Hepatocyte (in vitro differentiated cells): ENCODE measurements at regions not wholly inside any gene's neighbourhood (a gene's known extent, or its start where the extent isn't known, plus 50 kb on each side); places are given as distances from the start of the nearest gene placed in this dataset.
A peak's percentile ranks its signal among the peaks of the same experiment; 100 is the strongest.
"Not testable (repeated sequence)": the region's sequence is repeated elsewhere in the genome, so short reads cannot be mapped to it uniquely, and the experiment has no call there.

ENCODE experiments used
- DNase-seq: peaks from one replicate; pipeline ENCODE4 v3.0.0-alpha.2; 2016; ENCODE audit warnings: low spot score
- H2AFZ ChIP-seq: fragments of 200-600 bp; sonication (generic); 2 replicates; pipeline ENCODE4 v1.6.0; 2016; ENCODE audit warnings: antibody characterized with exemption, mild to moderate bottlenecking
- H3K27ac ChIP-seq: fragments of 200-600 bp; sonication (generic); 2 replicates; pipeline ENCODE4 v1.5.1; 2016; ENCODE audit warnings: mild to moderate bottlenecking
- H3K27me3 ChIP-seq: fragments of 200-600 bp; sonication (generic); 2 replicates; pipeline ENCODE4 v1.6.1; 2016
- H3K36me3 ChIP-seq: fragments of 200-600 bp; sonication (generic); replicated peaks from 2 replicates; pipeline ENCODE4 v1.5.1; 2016; ENCODE audit warnings: low read depth; ENCODE audit not compliant: insufficient read depth
- H3K4me1 ChIP-seq: fragments of 200-600 bp; sonication (generic); 2 replicates; pipeline ENCODE4 v1.5.1; 2016; ENCODE audit warnings: mild to moderate bottlenecking, moderate library complexity; ENCODE audit not compliant: insufficient read depth
- H3K4me2 ChIP-seq: fragments of 200-600 bp; sonication (generic); 2 replicates; pipeline ENCODE4 v1.6.0; 2016
- H3K4me3 ChIP-seq: fragments of 200-600 bp; sonication (generic); 2 replicates; pipeline ENCODE4 v1.5.1; 2016; ENCODE audit warnings: mild to moderate bottlenecking
- H3K79me2 ChIP-seq: fragments of 200-600 bp; sonication (generic); 2 replicates; pipeline ENCODE4 v1.6.0; 2017; ENCODE audit warnings: mild to moderate bottlenecking
- H3K9me2 ChIP-seq: fragments of 200-600 bp; sonication (generic); replicated peaks from 2 replicates; pipeline ENCODE4 v1.6.0; 2017; ENCODE audit warnings: mild to moderate bottlenecking; ENCODE audit not compliant: insufficient read depth
- H3K9me3 ChIP-seq: fragments of 200-600 bp; sonication (generic); 2 replicates; pipeline ENCODE4 v1.5.1; 2016; ENCODE audit warnings: low read depth, mild to moderate bottlenecking
- H4K20me1 ChIP-seq: fragments of 200-600 bp; sonication (generic); 2 replicates; pipeline ENCODE4 v1.6.0; 2016; ENCODE audit warnings: mild to moderate bottlenecking; ENCODE audit not compliant: insufficient read depth, poor library complexity, severe bottlenecking
- CTCF ChIP-seq: fragments of 200-600 bp; sonication (generic); IDR thresholded peaks from 2 replicates; pipeline ENCODE4 v1.5.1; 2016; ENCODE audit warnings: antibody characterized with exemption, mild to moderate bottlenecking; ENCODE audit not compliant: poor library complexity
- EZH2 ChIP-seq: fragments of 200-600 bp; sonication (generic); IDR thresholded peaks from 2 replicates; pipeline ENCODE4 v1.6.1; 2016; ENCODE audit warnings: antibody characterized with exemption, mild to moderate bottlenecking, borderline replicate concordance
- EZH2phosphoT487 ChIP-seq: fragments of 200-600 bp; sonication (generic); IDR thresholded peaks from one replicate; pipeline ENCODE4 v1.6.1; 2018; ENCODE audit warnings: antibody characterized with exemption, mild to moderate bottlenecking, low read depth, moderate library complexity; ENCODE audit not compliant: unreplicated experiment, severe bottlenecking
- WGBS: methylation state at CpG from one replicate; pipeline ENCODE4 v1.1.6; 2016; ENCODE audit warnings: low lambda C conversion rate; ENCODE audit errors: missing lambda C conversion rate; 5-methylcytosine and 5-hydroxymethylcytosine counted together

GRCh38 chrX:109077788-109078187, 341.4 kb upstream of the IRS4 start:
- 58% methylated on average over 1 of the region's 1 CpG for WGBS

GRCh38 chrX:109054181-109054581, 317.8 kb upstream of the IRS4 start:
- H3K4me2 ChIP-seq, H3K4me1 ChIP-seq, H3K27ac ChIP-seq, H3K79me2 ChIP-seq, H3K9me3 ChIP-seq, H3K36me3 ChIP-seq, H3K4me3 ChIP-seq, H3K27me3 ChIP-seq, H3K9me2 ChIP-seq, H4K20me1 ChIP-seq, H2AFZ ChIP-seq: not testable (repeated sequence)
- peak; percentile 8 for DNase-seq
- 83% methylated on average over 18 of the region's 27 CpGs for WGBS

More at GRCh38 chrX:109077788-109078187, 341.4 kb upstream of the IRS4 start:
- Histone ChIP-seq H3K4me1 (no peaks in the 10 kb centered on the region), H3K27ac (no peak overlapping the region), H3K4me3 (no peak overlapping the region), H3K27me3 (no peaks in the 10 kb centered on the region), H3K4me2 (no peak overlapping the region), H3K36me3 (no peaks in the 10 kb centered on the region), H3K9me3 (peaks cover 5% of the 10 kb centered on the region), H3K9me2 (no peaks in the 10 kb centered on the region), H2AFZ (no peak overlapping the region), H4K20me1 (no peaks in the 10 kb centered on the region), H3K79me2 (no peaks in the 10 kb centered on the region)
- TF ChIP-seq EZH2 (no peak), CTCF (no peak), EZH2phosphoT487 (no peak)
- no peak for DNase-seq

GRCh38 chrX:109049903-109050302, 313.5 kb upstream of the IRS4 start:
- no peak overlapping the region for H3K27ac ChIP-seq
- H3K79me2 ChIP-seq: no peaks in the 10 kb centered on the region
- H3K9me3 ChIP-seq: no peaks in the 10 kb centered on the region
- H3K4me2 ChIP-seq: no peak overlapping the region
- H4K20me1 ChIP-seq: no peaks in the 10 kb centered on the region
- DNase-seq: no peak
- WGBS: 41% methylated on average over 2 of the region's 2 CpGs
- no peaks in the 10 kb centered on the region for H3K27me3 ChIP-seq
- TF ChIP-seq CTCF (peak; percentile 21), EZH2phosphoT487 (no peak)
- no peak overlapping the region for H2AFZ ChIP-seq
- H3K36me3 ChIP-seq: no peaks in the 10 kb centered on the region
- no peak overlapping the region for H3K4me3 ChIP-seq
- no peaks in the 10 kb centered on the region for H3K9me2 ChIP-seq
- H3K4me1 ChIP-seq: no peaks in the 10 kb centered on the region

- Histone ChIP-seq H3K4me2 (no peak overlapping the region), H3K36me3 (no peaks in the 10 kb centered on the region), H3K4me1 (no peaks in the 10 kb centered on the region), H3K79me2 (no peaks in the 10 kb centered on the region), H3K27me3 (no peaks in the 10 kb centered on the region), H3K27ac (no peak overlapping the region), H3K9me3 (no peaks in the 10 kb centered on the region), H2AFZ (no peak overlapping the region), H3K9me2 (no peaks in the 10 kb centered on the region), H3K4me3 (no peak overlapping the region), H4K20me1 (no peaks in the 10 kb centered on the region)
- TF ChIP-seq CTCF (no peak), EZH2phosphoT487 (no peak), EZH2 (no peak)
- WGBS: 20% methylated on average over 2 of the region's 2 CpGs
- DNase-seq: no peak
Measured at GRCh38 chrX:109049416-109049815, 313.1 kb upstream of the IRS4 start.
